Mammary epithelial cell (primary cell): ENCODE measurements at regions not wholly inside any gene's neighbourhood (a gene's known extent, or its start where the extent isn't known, plus 50 kb on each side); places are given as distances from the start of the nearest gene placed in this dataset.

Source experiments
- EZH2 ChIP-seq: IDR thresholded peaks from 2 replicates; pipeline ENCODE4 v1.6.1; 2012; ENCODE audit warnings: low read length, inconsistent platforms, borderline replicate concordance
- TF ChIP-seq, protein P1 (sequence below), 2 donors: IDR thresholded peaks in 1 of 2; conservative IDR thresholded peaks in 1 of 2; 2 replicates each; pipeline ENCODE4 v1.5.1; 2011 to 2012; ENCODE audit warnings: inconsistent platforms in 2 of 2, low read length in 2 of 2, mild to moderate bottlenecking in 2 of 2, control low read depth in 1 of 2, low read depth in 1 of 2; ENCODE audit not compliant: insufficient read depth in 1 of 2; ENCODE audit errors: extremely low read depth in 1 of 2

- TF ChIP-seq EZH2, result no peak
- TF ChIP-seq, protein P1, sequence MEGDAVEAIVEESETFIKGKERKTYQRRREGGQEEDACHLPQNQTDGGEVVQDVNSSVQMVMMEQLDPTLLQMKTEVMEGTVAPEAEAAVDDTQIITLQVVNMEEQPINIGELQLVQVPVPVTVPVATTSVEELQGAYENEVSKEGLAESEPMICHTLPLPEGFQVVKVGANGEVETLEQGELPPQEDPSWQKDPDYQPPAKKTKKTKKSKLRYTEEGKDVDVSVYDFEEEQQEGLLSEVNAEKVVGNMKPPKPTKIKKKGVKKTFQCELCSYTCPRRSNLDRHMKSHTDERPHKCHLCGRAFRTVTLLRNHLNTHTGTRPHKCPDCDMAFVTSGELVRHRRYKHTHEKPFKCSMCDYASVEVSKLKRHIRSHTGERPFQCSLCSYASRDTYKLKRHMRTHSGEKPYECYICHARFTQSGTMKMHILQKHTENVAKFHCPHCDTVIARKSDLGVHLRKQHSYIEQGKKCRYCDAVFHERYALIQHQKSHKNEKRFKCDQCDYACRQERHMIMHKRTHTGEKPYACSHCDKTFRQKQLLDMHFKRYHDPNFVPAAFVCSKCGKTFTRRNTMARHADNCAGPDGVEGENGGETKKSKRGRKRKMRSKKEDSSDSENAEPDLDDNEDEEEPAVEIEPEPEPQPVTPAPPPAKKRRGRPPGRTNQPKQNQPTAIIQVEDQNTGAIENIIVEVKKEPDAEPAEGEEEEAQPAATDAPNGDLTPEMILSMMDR (conservative IDR thresholded peaks at IDR 0.05 in 1 of 2, IDR thresholded peaks at IDR 0.05 in 1 of 2; ENCODE audit: extremely low read depth in 1 of 2, insufficient read depth in 1 of 2, low read depth in 1 of 2, low read length in 2 of 2), result no peak
These were observed 233.1 kb upstream of the SOX11 start for GRCh38 chr2:5459041-5459440.
